HG03520 (cell line): ENCODE measurements at regions not wholly inside any gene's neighbourhood (a gene's known extent, or its start where the extent isn't known, plus 50 kb on each side); places are given as distances from the start of the nearest gene placed in this dataset.
"Not testable (repeated sequence)": the region's sequence is repeated elsewhere in the genome, so short reads cannot be mapped to it uniquely, and the experiment has no call there.

Experiments
- ATAC-seq: cut with Tn5 transposase; IDR thresholded peaks from one replicate; pipeline ENCODE4 v1.9.1; 2021; ENCODE audit warnings: mild to moderate bottlenecking, moderate library complexity; ENCODE audit not compliant: unreplicated experiment

DNA sequence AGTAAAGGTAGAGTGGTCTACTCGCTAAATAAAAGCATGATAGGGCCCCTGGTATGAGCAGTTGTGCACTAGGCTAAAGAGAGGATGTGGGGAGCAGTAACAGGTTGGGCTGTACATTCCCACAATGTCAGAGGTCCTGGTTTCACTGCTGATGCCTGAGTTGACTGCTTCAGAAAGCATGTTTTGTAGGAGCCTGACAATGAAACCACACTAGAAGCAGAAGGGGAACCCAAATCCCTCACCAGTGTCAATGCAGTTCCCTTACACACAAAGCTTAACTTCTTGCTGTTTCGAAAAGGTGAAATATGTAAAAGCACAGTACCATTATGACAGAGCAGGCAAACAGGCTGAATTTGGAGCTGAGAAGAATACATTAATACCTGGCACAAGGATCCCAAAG is 291.7 kb upstream of the KYNU start:
- ATAC-seq = peak; percentile 76

GRCh38 chr2:142582317-142582716 is 295.1 kb upstream of the KYNU start:
- no peak for ATAC-seq

DNA sequence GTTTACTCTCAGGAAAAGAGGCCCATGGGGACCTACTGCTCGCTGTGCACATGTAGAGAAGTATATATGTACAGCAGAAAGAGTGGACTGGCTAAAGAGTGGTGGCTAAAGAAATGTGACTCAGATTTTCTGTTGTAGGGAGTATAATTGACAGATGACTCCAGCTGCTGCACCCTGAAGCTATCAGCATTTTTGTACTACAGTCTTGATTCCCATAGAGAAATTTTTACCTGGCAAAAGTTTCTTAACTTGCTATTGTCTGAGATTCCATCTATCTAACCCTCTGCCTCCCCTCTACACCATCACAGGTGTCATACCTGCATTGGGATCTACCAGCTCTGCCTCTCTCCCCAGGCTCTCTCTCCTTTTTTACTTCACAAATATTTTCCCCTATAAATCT is 296.0 kb upstream of the KYNU start:
- no peak for ATAC-seq

GRCh38 chr2:142580691-142581090 is 296.8 kb upstream of the KYNU start:
- no peak for ATAC-seq

DNA sequence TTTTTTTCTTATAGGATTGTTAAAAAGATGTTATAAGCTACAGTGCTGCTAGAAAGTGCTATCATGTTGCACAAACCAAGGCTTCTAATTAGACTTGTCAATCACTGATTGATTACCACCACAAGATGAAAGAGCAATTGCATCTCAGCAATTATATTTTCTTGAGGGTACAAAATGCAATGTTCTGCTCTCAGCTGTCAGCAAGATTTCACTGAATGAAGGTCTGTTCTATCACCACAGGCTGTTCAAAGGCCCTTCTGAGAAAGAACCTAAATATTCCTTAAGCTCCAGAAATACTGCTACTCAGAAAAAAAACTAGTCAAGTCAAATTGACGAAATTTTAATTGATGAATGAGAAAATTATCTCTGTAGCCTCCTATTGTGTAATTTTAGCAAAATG is 301.9 kb upstream of the KYNU start:
- ATAC-seq = no peak

DNA sequence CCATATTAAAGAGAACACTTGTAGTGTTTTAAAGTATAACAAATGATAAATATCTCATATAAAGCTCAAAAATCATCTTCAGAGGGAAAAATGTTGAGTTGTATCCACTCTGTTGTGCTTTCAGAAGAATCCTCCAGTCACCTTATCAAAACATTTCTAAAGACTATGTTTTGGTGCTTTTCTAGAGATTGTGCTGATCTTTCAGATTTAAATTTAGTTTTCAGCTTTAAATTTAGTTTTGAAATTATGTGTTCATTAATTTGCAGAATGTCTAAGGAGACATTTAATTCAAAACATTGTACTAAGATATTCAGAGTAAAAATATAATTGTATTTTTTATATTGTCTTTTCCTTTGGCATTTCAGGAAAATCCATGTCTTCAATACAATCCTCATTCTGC is 303.1 kb upstream of the KYNU start:
- ATAC-seq = no peak

GRCh38 chr2:142572346-142573132 is 304.9 kb upstream of the KYNU start:
- ATAC-seq = no peak

DNA sequence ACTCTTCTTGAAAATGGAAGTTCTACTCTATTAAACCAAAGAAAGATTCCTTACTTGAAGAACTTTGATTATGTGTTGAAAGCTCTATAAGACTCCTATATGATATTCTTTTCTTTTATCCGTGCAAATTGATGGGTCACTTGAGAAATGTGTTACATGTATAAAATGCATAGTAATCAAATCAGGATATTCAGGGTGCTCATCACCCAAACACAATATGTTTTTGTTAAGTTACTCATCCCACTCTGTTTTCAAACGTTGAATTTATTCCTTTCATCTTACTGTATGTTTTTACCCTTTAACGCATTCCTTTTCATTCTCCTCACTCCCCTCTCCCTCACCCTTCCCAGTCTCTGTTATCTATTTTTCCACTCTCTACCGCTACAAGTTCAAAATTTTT is 305.5 kb upstream of the KYNU start:
- no peak for ATAC-seq

DNA sequence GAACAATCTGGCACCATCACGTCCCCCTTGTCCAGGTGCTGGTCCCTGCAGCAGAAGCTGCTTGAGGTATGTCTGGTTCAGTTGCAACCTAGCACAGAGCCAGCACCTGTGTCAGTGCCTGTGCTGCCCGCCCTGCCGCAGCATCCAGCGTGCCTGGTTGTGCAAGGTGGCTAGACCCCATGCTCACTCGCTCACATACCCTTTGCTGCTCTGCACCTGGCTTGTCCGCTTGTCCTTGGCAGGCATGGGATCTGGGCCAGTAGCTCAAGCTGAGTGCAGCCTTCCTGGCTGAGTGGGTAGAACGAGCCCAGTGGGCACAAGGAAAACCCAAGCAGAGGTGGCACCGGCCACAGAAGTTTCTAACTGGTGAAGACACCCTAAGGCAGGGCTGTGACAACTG is 314.6 kb upstream of the KYNU start:
- ATAC-seq = no peak

GRCh38 chr2:142561656-142562055 is 315.8 kb upstream of the KYNU start:
- ATAC-seq = no peak

DNA sequence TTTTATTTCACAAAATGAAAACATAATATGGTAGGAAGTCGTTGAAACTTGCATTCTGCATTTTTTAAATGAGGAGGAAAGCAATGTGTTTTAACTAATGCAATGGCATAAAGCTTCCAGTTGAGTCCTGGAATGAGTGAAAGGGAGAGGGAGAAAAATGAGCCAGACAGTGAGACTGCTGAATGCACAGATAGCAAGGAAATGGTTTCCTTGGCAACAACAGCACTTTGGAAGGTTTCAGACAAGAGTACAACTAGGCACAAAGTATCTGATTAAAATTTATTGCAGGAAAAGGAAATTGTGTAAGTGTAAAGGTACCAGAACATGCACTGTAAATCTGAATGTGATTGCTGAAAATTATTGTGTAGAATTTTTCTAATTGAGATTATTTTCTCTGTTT is 320.1 kb upstream of the KYNU start:
- ATAC-seq = no peak

- not testable (repeated sequence) for ATAC-seq
Observed at GRCh38 chr2:142545999-142546398, 331.5 kb upstream of the KYNU start.

DNA sequence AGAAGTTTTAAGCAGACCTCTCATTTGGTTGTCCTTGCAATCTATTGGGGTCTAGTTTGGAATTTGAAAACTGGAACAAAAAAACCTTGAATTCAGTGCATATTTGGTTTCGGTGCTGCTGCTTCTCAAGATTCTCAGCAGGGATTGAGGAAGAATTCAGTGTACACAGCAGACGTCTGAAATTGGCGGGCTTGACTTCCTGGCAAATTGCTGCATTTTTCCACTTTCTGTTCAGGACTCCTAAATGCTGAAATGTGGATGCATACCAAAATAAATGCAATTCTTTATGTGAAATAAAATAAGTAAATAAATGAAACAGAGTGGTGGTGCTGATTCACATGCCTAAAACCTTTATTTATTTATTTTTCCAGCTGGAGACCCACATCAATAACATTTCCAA is 332.4 kb upstream of the KYNU start:
- ATAC-seq = no peak

- no peak for ATAC-seq
Observed at GRCh38 chr2:142544173-142544572, 333.3 kb upstream of the KYNU start.

GRCh38 chr2:142542431-142542910 is 335.0 kb upstream of the KYNU start:
- no peak for ATAC-seq

- ATAC-seq = no peak
Observed at GRCh38 chr2:142536966-142537365, 340.5 kb upstream of the KYNU start.

GRCh38 chr2:142536492-142536891 is 341.0 kb upstream of the KYNU start:
- no peak for ATAC-seq

DNA sequence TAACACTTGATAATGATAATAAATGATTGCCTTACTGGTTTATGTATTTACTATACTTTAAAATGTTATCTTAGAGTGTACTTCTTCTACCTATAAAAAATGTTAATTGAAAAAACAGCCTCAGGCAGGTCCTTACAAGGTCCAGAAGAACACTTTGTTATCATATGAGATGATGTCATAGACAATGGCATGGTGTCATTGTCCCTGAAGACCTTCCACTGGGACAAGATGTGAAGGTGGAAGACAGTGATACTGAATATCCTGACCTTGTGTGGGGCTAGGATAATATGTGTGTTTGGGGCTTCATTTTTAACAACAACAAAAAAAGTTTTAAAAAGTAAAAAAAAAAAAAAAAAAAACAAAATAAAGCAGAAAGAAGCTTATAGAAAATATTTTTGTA is 342.2 kb upstream of the KYNU start:
- ATAC-seq = no peak

- ATAC-seq = no peak
Observed at GRCh38 chr2:142533177-142533576, 344.3 kb upstream of the KYNU start.

DNA sequence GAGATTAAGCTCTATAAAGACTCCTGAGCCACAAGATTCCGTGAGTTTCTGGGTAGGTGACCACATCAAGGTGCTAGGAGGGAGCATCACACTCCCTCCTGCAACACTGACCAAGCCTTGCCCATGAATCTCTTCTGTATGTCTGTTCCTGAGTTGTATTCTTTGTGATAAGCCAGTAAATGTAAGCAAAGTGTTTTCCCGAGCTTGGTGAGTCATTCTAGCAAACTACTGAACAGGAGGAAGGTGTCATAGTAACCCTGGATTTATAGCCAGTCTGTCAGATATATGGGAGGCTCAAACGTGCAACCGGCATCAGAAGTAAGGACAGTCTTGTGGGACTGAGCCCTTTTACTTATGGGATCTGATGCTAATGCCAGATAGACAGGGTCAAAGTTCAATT is 346.1 kb upstream of the KYNU start:
- ATAC-seq = no peak

DNA sequence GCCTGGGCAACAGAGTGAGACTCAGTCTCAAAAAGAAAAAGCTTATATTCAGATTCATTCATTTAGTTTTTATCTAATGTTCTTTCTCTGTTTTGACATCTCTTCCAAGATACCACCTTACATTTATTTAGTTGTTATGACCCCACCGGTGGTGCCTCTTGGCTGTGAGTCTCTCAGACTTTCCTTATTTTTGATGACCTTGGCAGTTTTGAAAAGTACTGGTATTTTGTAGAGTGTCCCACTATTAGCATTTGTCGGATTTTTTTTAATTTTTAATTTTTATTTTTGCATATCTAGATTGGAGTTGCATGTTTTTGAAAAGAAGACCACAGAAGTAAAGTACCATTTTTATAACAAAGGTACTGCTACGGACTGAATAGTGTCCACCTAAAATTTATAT is 351.7 kb upstream of the KYNU start:
- ATAC-seq = no peak

DNA sequence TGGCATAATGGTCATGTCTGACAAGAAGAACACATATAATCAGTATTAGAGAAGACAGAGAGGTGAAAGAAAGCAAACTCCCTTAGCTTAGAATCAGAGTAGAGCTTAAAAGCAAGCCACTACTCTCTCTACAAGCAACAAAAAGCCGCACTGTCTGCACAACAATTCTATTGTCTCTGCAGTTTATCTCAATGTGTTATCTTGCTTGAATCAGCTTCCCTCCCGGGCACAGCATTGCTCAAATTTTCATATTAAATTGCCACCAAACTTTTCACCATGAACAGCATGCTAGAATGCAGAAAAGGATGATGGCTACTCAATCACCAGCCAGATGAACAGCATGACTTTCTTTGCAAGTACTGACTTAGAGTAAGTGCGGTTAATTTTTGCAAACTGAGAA is 356.0 kb upstream of the KYNU start:
- ATAC-seq = no peak

- no peak for ATAC-seq
Observed at GRCh38 chr2:142515493-142515892, 362.0 kb upstream of the KYNU start.
